MCF 10A (cell line): ENCODE measurements at regions not wholly inside any gene's neighbourhood (a gene's known extent, or its start where the extent isn't known, plus 50 kb on each side); places are given as distances from the start of the nearest gene placed in this dataset.

Source experiments
- BruUV-seq: library from RNA; stranded (reverse); fragments of 400-500 nt; replicated peaks from 2 replicates; lab custom pipeline; 2021; lab: Mats Ljungman, UMichigan
- CTCF ChIA-PET: fragments of 300-600 bp; sonication (Branson Sonifier 250); formaldehyde crosslinking; extraction: SDS; loops from one replicate; lab custom pipeline; 2021; ENCODE audit warnings: antibody characterized with exemption, inconsistent platforms; lab: Yijun Ruan, JAX
- POLR2A ChIA-PET: fragments of 300-600, 350-650 bp; sonication (Branson Sonifier 250); formaldehyde crosslinking; extraction: SDS; loops from one replicate; lab custom pipeline; 2020; ENCODE audit warnings: antibody characterized with exemption, inconsistent platforms; lab: Yijun Ruan, JAX
- DNase-seq: peaks from one replicate; pipeline ENCODE4 v3.0.0-alpha.2; 2018; ENCODE audit not compliant: unreplicated experiment
- H3K27ac Mint-ChIP-seq: one replicate; pipeline ENCODE4 v1.8.0; 2022; ENCODE audit warnings: mild to moderate bottlenecking, low read depth, mixed read lengths; ENCODE audit not compliant: unreplicated experiment
- H3K27me3 Mint-ChIP-seq: one replicate; pipeline ENCODE4 v1.8.0; 2022; ENCODE audit warnings: mixed read lengths; ENCODE audit not compliant: insufficient read depth, unreplicated experiment
- H3K36me3 Mint-ChIP-seq: one replicate; pipeline ENCODE4 v1.8.0; 2022; ENCODE audit warnings: mild to moderate bottlenecking, moderate library complexity, mixed read lengths; ENCODE audit not compliant: insufficient read depth, unreplicated experiment
- H3K4me1 Mint-ChIP-seq: one replicate; pipeline ENCODE4 v1.8.0; 2022; ENCODE audit warnings: mixed read lengths; ENCODE audit not compliant: insufficient read depth, unreplicated experiment
- H3K4me3 Mint-ChIP-seq: one replicate; pipeline ENCODE4 v1.8.0; 2022; ENCODE audit warnings: mild to moderate bottlenecking, moderate library complexity, mixed read lengths; ENCODE audit not compliant: unreplicated experiment
- H3K9me3 Mint-ChIP-seq: one replicate; pipeline ENCODE4 v1.8.0; 2022; ENCODE audit warnings: mixed read lengths; ENCODE audit not compliant: unreplicated experiment
- CTCF ChIP-seq: fragments of 200-600 bp; IDR thresholded peaks from one replicate; pipeline ENCODE4 v1.8.0; 2022; ENCODE audit warnings: antibody characterized with exemption, mild to moderate bottlenecking; ENCODE audit not compliant: unreplicated experiment
- intact Hi-C: fragments of 100-400 bp; cut with micrococcal nuclease; formaldehyde crosslinking; loops from 2 replicates; pipeline ENCODE4 v1.14.1; 2022

DNA sequence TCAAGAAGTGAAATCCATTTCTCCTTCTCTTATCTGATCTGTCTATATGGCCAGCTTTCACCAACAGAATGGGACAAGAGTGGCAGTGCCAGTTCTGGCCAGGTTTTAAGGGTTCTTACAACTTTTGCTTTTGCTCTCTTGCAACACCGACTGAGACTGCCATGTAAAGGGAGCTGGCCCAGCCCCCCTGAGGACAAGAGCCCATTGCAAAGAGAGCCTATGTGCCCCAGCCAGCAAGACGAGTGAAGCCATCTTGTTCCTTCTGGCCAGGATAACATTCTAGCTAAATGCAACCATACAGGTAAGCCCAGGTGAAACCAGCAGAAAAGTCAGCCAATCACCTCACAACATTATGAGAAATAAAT lies 101.0 kb upstream of the RND3 start:
- H3K9me3 Mint-ChIP-seq: no peaks in the 10 kb centered on the region
- no peaks in the 10 kb centered on the region for H3K4me1 Mint-ChIP-seq
- POLR2A ChIA-PET: no interaction called here
- BruUV-seq: no TSS peak
- intact Hi-C loops: loop anchor here (5.0 to 10.0 kb wide), 2 partner anchors 64 to 101 kb away; partner anchors contain the start of gene RND3
- TF ChIP-seq CTCF: no peak
- CTCF ChIA-PET: interaction anchor here (1.4 kb wide), 1 partner anchor 12 kb away, joined by 5 read pairs; no protein-coding TSS in a partner anchor
- no peaks in the 10 kb centered on the region for H3K36me3 Mint-ChIP-seq
- no peak for DNase-seq
- H3K27ac Mint-ChIP-seq: no peak overlapping the region
- no peaks in the 10 kb centered on the region for H3K27me3 Mint-ChIP-seq
- H3K4me3 Mint-ChIP-seq: no peak overlapping the region

- Mint-ChIP-seq H3K36me3 (no peaks in the 10 kb centered on the region), H3K9me3 (no peaks in the 10 kb centered on the region), H3K4me1 (no peaks in the 10 kb centered on the region), H3K27ac (no peak overlapping the region), H3K4me3 (no peak overlapping the region), H3K27me3 (no peaks in the 10 kb centered on the region)
- ChIA-PET CTCF (interaction anchor here (0.7 to 1.4 kb wide), 2 partner anchors 13 to 588 kb away, joined by 3 to 5 read pairs; no protein-coding TSS in a partner anchor), POLR2A (interaction anchor here (1.0 to 1.7 kb wide), 5 partner anchors 13 to 990 kb away, joined by 3 to 6 read pairs (median 4); no protein-coding TSS in a partner anchor)
- intact Hi-C loops: loop anchor here (5.0 to 10.0 kb wide), 2 partner anchors 63 to 101 kb away; partner anchors contain the start of gene RND3
- no TSS peak for BruUV-seq
- no peak for TF ChIP-seq CTCF
- DNase-seq: no peak
These were observed 100.4 kb upstream of the RND3 start for GRCh38 chr2:150587547-150588505.

DNA sequence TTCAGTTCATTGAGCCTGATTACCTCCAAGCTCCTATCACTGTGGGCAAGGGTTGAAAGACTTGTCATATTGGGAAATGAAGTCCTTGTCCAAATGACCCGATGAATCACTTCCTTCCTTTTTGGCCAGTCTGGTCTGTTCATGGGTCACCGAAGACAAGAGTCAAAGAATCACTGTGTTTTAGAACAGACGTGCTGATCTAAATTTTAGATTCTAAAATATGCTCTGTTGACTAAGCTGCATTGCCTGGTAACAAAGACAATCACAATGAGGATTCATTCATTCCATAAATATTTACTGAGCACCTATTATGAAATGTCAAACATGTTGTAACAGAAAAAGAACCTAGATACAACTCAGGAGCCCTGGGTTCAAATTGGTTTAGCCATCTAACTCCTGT lies 99.4 kb upstream of the RND3 start:
- DNase-seq: peak; percentile 67
- CTCF ChIA-PET: no interaction called here
- Mint-ChIP-seq H3K27ac (peak overlapping the region; percentile 57), H3K4me1 (no peaks in the 10 kb centered on the region), H3K4me3 (no peak overlapping the region), H3K27me3 (no peaks in the 10 kb centered on the region), H3K36me3 (no peaks in the 10 kb centered on the region), H3K9me3 (no peaks in the 10 kb centered on the region)
- no TSS peak for BruUV-seq
- intact Hi-C loops: loop anchor here (5.0 to 10.0 kb wide), 2 partner anchors 62 to 100 kb away; partner anchors contain the start of gene RND3
- TF ChIP-seq CTCF: no peak
- POLR2A ChIA-PET: interaction anchor here (0.9 to 1.7 kb wide), 7 partner anchors 14 to 989 kb away, joined by 3 to 6 read pairs (median 4); no protein-coding TSS in a partner anchor
